ENCODE measurements at regions not wholly inside any gene's neighbourhood (a gene's known extent, or its start where the extent isn't known, plus 50 kb on each side); places are given as distances from the start of the nearest gene placed in this dataset.

GRCh38 chr10:44809647-44810046 is 101.5 kb upstream of the TMEM72 start:
- TF ChIP-seq POLR2A (IDR thresholded peaks at IDR 0.05) (no peak), EP300 (IDR thresholded peaks at IDR 0.05) (no peak), POLR2AphosphoS5 (IDR thresholded peaks at IDR 0.05) (no peak), CTCF (IDR thresholded peaks at IDR 0.05) (no peak)
- DNase-seq (ENCODE audit: low spot score in 2 of 2), result no peak
- no peaks in the 10 kb centered on the region for H3K9me3 ChIP-seq
- no peaks in the 10 kb centered on the region for H3K4me1 ChIP-seq
- H3K36me3 ChIP-seq, result no peaks in the 10 kb centered on the region
- H3K27me3 ChIP-seq, result no peaks in the 10 kb centered on the region
- no peak overlapping the region for H3K4me3 ChIP-seq
- H3K27ac ChIP-seq, result no peak overlapping the region

GRCh38 chr10:44811072-44811471 is 100.1 kb upstream of the TMEM72 start:
- WGBS, result 68% methylated on average over 3 of the region's 3 CpGs
- no peak for DNase-seq (ENCODE audit: low spot score in 2 of 2)

GRCh38 chr10:44813201-44813600 is 97.9 kb upstream of the TMEM72 start:
- WGBS, result 92% methylated on average over 3 of the region's 3 CpGs
- H3K9me3 ChIP-seq, result no peaks in the 10 kb centered on the region
- H3K4me3 ChIP-seq, result no peak overlapping the region
- H3K4me1 ChIP-seq, result no peaks in the 10 kb centered on the region
- no peak for TF ChIP-seq POLR2AphosphoS5 (IDR thresholded peaks at IDR 0.05)
- no peak for TF ChIP-seq POLR2A (IDR thresholded peaks at IDR 0.05)
- TF ChIP-seq CTCF (IDR thresholded peaks at IDR 0.05), result no peak
- TF ChIP-seq EP300 (IDR thresholded peaks at IDR 0.05), result no peak
- no peak overlapping the region for H3K27ac ChIP-seq
- H3K36me3 ChIP-seq, result no peaks in the 10 kb centered on the region
- H3K27me3 ChIP-seq, result no peaks in the 10 kb centered on the region
- no peak for DNase-seq (ENCODE audit: low spot score in 2 of 2)

More at GRCh38 chr10:44811072-44811471, 100.1 kb upstream of the TMEM72 start:
- TF ChIP-seq POLR2A (IDR thresholded peaks at IDR 0.05), result no peak
- no peak for TF ChIP-seq EP300 (IDR thresholded peaks at IDR 0.05)
- no peak for TF ChIP-seq POLR2AphosphoS5 (IDR thresholded peaks at IDR 0.05)
- TF ChIP-seq CTCF (IDR thresholded peaks at IDR 0.05), result no peak
- H3K36me3 ChIP-seq, result no peaks in the 10 kb centered on the region
- H3K4me1 ChIP-seq, result no peaks in the 10 kb centered on the region
- no peaks in the 10 kb centered on the region for H3K27me3 ChIP-seq
- no peaks in the 10 kb centered on the region for H3K9me3 ChIP-seq
- no peak overlapping the region for H3K4me3 ChIP-seq
- no peak overlapping the region for H3K27ac ChIP-seq

- no peak overlapping the region for H3K27ac ChIP-seq
- H3K9me3 ChIP-seq, result no peaks in the 10 kb centered on the region
- no peaks in the 10 kb centered on the region for H3K36me3 ChIP-seq
- H3K27me3 ChIP-seq, result no peaks in the 10 kb centered on the region
- no peak for DNase-seq (ENCODE audit: low spot score in 2 of 2)
- no peak for TF ChIP-seq POLR2A (IDR thresholded peaks at IDR 0.05)
- no peak for TF ChIP-seq POLR2AphosphoS5 (IDR thresholded peaks at IDR 0.05)
- no peak for TF ChIP-seq EP300 (IDR thresholded peaks at IDR 0.05)
- no peak for TF ChIP-seq CTCF (IDR thresholded peaks at IDR 0.05)
- no peaks in the 10 kb centered on the region for H3K4me1 ChIP-seq
- H3K4me3 ChIP-seq, result no peak overlapping the region
- 73% methylated on average over 2 of the region's 2 CpGs for WGBS
Observed at GRCh38 chr10:44814929-44815328, 96.2 kb upstream of the TMEM72 start.

GRCh38 chr10:44818041-44818649 is 93.0 kb upstream of the TMEM72 start:
- Histone ChIP-seq H3K36me3 (no peaks in the 10 kb centered on the region), H3K27me3 (no peaks in the 10 kb centered on the region), H3K4me1 (no peaks in the 10 kb centered on the region), H3K4me3 (no peak overlapping the region), H3K27ac (no peak overlapping the region), H3K9me3 (no peaks in the 10 kb centered on the region)
- DNase-seq (ENCODE audit: low spot score in 2 of 2), result no peak
- no peak for TF ChIP-seq CTCF (IDR thresholded peaks at IDR 0.05)
- TF ChIP-seq POLR2AphosphoS5 (IDR thresholded peaks at IDR 0.05), result no peak
- no peak for TF ChIP-seq POLR2A (IDR thresholded peaks at IDR 0.05)
- TF ChIP-seq EP300 (IDR thresholded peaks at IDR 0.05), result no peak
- 66% methylated on average over 6 of the region's 6 CpGs for WGBS
